ENCODE measurements at regions not wholly inside any gene's neighbourhood (a gene's known extent, or its start where the extent isn't known, plus 50 kb on each side); places are given as distances from the start of the nearest gene placed in this dataset.

DNA sequence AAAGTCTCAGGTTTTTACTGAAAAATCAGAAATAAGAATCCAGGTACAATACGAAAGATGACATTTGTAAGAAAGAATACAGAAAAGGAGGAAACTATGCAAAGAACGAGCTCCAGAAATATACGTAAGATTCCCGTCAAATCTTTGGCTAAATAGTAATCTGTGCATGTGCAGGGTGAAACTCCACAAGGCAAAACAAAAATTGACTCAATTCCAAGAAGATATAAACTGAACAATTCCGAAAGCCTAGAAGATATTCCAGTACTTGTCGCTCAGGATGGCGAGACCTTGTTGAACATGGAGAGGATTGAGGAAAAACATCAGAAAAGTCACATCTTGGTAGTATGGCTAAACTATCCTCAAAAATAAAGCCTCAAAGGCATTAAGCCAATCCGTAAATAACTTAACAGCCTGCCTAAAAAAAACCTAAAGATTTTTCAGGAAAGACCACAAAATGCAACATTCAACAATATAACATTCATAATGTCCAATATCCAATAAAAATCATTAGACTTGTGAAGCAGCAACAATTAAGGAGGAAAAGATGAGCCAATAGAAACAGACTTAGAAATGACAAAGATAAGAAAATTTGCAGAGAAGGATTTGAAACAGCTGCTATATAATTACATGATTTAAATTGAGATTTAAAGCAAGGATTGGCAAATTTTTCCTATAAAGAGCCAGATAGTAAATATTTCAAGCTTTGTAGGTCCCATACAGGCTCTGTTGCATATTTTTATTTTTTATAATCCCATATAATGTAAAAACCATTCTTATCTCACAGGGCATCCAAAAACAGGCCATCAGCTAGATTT is 166.4 kb upstream of the UBASH3B start:
- DNase-seq (ENCODE audit: low spot score) = no peak
- TF ChIP-seq, protein P1, sequence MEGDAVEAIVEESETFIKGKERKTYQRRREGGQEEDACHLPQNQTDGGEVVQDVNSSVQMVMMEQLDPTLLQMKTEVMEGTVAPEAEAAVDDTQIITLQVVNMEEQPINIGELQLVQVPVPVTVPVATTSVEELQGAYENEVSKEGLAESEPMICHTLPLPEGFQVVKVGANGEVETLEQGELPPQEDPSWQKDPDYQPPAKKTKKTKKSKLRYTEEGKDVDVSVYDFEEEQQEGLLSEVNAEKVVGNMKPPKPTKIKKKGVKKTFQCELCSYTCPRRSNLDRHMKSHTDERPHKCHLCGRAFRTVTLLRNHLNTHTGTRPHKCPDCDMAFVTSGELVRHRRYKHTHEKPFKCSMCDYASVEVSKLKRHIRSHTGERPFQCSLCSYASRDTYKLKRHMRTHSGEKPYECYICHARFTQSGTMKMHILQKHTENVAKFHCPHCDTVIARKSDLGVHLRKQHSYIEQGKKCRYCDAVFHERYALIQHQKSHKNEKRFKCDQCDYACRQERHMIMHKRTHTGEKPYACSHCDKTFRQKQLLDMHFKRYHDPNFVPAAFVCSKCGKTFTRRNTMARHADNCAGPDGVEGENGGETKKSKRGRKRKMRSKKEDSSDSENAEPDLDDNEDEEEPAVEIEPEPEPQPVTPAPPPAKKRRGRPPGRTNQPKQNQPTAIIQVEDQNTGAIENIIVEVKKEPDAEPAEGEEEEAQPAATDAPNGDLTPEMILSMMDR (IDR thresholded peaks at IDR 0.05; ENCODE audit: extremely low read depth, insufficient read depth, missing control alignments) = no peak
- in situ Hi-C loops (cut with MboI; ENCODE audit: low pct_unique_long_range_greater_than_20kb, low sequenced_read_pairs, unreplicated experiment) = no loop called here

DNA sequence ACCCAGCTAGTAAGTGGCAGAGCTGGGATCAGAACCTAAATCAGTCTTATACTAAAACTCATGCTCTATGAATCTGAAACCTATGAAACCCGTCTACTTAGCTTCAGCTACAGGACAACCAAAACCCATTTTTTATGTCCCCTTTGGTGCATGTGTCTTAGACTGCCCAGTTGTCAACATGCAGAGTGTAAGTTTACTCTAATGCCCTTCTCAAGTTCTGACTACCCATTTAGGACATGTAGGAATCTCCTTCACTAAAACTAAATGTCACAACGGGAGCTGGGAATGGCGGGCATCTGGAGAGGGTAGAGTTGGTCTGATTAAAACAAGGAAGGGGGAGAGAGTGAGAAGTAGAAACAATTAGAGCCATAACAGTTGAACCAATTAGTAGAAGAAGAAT is 167.9 kb upstream of the UBASH3B start:
- no peak for DNase-seq (ENCODE audit: low spot score)
- TF ChIP-seq, protein P1 (IDR thresholded peaks at IDR 0.05; ENCODE audit: extremely low read depth, insufficient read depth, missing control alignments) = no peak
- in situ Hi-C loops (cut with MboI; ENCODE audit: low pct_unique_long_range_greater_than_20kb, low sequenced_read_pairs, unreplicated experiment) = no loop called here

DNA sequence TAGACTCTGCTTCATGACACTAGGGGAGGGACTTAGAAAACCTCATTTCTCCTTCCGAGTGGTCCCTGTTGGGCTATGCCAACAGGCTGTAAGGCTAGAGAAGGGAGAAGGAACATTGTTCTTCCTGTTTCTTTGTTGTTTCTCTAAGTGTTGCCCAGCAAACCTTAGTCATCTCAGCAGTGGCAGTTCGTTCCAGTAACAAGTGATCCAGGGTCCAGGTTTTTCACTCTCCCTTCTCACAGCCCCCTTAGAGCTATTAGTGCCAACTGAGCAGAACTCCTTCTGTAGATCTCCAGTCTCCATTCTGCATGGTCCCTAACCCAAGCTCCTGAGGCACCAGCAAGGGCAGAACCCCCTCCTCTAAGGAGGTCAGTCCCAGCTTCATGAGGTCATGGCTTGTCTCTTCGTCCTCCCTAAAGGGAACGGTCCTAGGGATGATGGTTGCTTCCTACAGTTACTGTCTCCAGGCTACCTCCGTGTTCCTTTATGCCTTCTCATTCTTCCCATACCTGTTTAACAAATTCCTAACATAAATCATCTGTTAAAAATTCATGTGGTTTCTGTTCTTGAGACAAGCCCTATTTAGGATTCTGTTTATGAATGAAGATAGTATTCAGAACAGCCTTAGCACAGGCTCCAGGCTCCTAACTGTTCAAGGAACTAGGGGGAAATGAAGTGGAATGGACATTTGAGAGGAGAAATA is 168.6 kb upstream of the UBASH3B start:
- in situ Hi-C loops (cut with MboI; ENCODE audit: low pct_unique_long_range_greater_than_20kb, low sequenced_read_pairs, unreplicated experiment) = no loop called here
- TF ChIP-seq, protein P1 (IDR thresholded peaks at IDR 0.05; ENCODE audit: extremely low read depth, insufficient read depth, missing control alignments) = no peak
- no peak for DNase-seq (ENCODE audit: low spot score)

DNA sequence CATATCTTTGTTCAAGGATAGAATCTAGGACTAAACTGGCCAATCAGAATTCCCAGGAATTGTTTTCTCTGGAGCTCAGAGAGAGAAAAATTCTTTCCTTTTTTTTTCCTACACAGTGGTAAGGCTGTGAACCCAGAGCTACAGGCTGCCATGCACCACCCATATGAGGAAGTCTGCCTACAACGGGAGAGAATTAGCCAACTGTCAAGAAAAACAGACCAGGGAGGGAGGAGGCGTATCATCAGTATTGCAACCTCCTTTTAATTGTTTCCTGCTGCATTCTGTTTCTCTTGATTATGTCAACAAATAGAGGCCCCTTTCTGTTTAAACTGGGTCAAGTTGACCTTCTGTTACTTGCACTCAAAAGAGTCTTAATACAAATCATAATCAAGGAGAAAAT is 176.5 kb upstream of the UBASH3B start:
- TF ChIP-seq, protein P1 (IDR thresholded peaks at IDR 0.05; ENCODE audit: extremely low read depth, insufficient read depth, missing control alignments) = no peak
- in situ Hi-C loops (cut with MboI; ENCODE audit: low pct_unique_long_range_greater_than_20kb, low sequenced_read_pairs, unreplicated experiment) = no loop called here
- DNase-seq (ENCODE audit: low spot score) = no peak

DNA sequence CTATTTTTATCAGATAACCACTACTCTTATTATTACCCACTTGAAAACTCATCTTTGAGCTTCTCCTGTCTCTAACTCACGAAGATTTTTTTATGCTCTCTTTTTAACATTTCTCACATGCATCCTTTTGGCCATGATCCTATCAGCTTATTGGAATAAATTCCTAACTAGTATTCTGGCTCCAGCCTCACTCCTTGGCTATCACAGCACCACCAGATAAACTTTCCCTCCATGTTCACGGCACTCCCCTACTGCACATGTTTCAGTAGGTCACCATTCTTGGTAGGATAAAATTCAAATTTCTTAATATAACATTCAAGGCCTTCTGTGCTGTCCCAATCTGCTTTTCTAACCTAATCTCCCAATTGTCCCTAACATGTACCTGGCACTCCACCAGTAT is 186.6 kb upstream of the UBASH3B start:
- DNase-seq (ENCODE audit: low spot score) = no peak
- in situ Hi-C loops (cut with MboI; ENCODE audit: low pct_unique_long_range_greater_than_20kb, low sequenced_read_pairs, unreplicated experiment) = no loop called here
- TF ChIP-seq, protein P1 (IDR thresholded peaks at IDR 0.05; ENCODE audit: extremely low read depth, insufficient read depth, missing control alignments) = no peak

DNA sequence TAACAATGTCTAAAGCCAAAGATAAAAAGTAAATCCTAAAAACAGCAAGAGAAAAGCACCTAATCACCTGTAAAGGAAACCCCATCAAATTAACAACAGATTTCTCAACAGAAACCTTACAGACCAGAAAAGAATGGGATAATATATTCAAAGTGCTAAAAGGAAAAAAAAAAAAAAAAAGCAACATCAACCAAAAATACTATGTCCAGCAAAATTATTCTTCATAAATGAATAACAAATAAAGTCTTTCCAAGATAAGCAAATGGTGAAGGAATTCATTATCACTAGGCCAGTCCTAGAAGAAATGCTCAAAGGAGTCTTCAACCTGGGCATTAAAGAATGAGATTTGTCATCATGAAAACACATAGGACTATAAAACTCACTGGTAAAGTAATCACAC is 192.0 kb upstream of the UBASH3B start:
- in situ Hi-C loops (cut with MboI; ENCODE audit: low pct_unique_long_range_greater_than_20kb, low sequenced_read_pairs, unreplicated experiment) = no loop called here
- TF ChIP-seq, protein P1 (IDR thresholded peaks at IDR 0.05; ENCODE audit: extremely low read depth, insufficient read depth, missing control alignments) = no peak
- no peak for DNase-seq (ENCODE audit: low spot score)

Measured in GM13977 (cell line).